K562 (cell line): ENCODE measurements at regions not wholly inside any gene's neighbourhood (a gene's known extent, or its start where the extent isn't known, plus 50 kb on each side); places are given as distances from the start of the nearest gene placed in this dataset.

Source experiments
- ATAC-seq: fragments of 200-7000 bp; cut with Tn5 transposase; 3 replicates; pipeline ENCODE4 v1.9.1; 2020; ENCODE audit warnings: moderate library complexity
- BruUV-seq: library from RNA; stranded (reverse); fragments of 400-500 nt; replicated peaks from 2 replicates; lab custom pipeline; 2021; lab: Mats Ljungman, UMichigan
- CTCF ChIA-PET: fragments of 300-600 bp; formaldehyde crosslinking; extraction: SDS; loops from one replicate; lab custom pipeline; 2021; ENCODE audit warnings: low intra/inter-chr PET ratio; lab: Yijun Ruan, JAX
- POLR2A ChIA-PET: fragments of 300-600, 350-650 bp; sonication (Branson Sonifier 250); formaldehyde crosslinking; extraction: SDS; loops from one replicate; lab custom pipeline; 2021; ENCODE audit warnings: antibody characterized with exemption, inconsistent platforms; lab: Yijun Ruan, JAX
- DNase-seq, 4 experiments: peaks; one replicate each; pipeline versions ENCODE4 v3.0.0 to v3.0.0-alpha.2; 2011 to 2018; ENCODE audit warnings: low spot score in 3 of 4, mixed read lengths in 3 of 4; ENCODE audit errors: extremely low read depth in 1 of 4
- FAIRE-seq: peaks from 2 replicates; lab custom pipeline; 2011; peaks lifted over from hg19 to GRCh38; lab: Jason Lieb, UNC
- H2AFZ ChIP-seq: 2 replicates; pipeline ENCODE4 v1.6.0; 2011; ENCODE audit warnings: low read depth, low read length, control low read depth, inconsistent platforms
- H3K27ac ChIP-seq: fragments of 200-600 bp; 3 replicates; pipeline ENCODE4 v1.8.0; 2011; ENCODE audit warnings: low read depth, mild to moderate bottlenecking, control low read depth, inconsistent platforms, low read length, moderate library complexity, mixed read lengths; ENCODE audit errors: extremely low read depth
- H3K27me3 ChIP-seq, 2 experiments: fragments of 300-600 bp in 1 of 2; 2 replicates in 1 of 2; 3 replicates in 1 of 2; pipeline versions ENCODE4 v1.6.0 to v1.8.0; 2011; ENCODE audit warnings: inconsistent platforms in 2 of 2, low read length in 2 of 2, mild to moderate bottlenecking in 1 of 2, mixed read lengths in 1 of 2, moderate library complexity in 1 of 2; ENCODE audit not compliant: control insufficient read depth in 2 of 2, insufficient read depth in 2 of 2
- H3K36me3 ChIP-seq: fragments of 300-600 bp; 3 replicates; pipeline ENCODE4 v1.8.0; 2011; ENCODE audit warnings: mild to moderate bottlenecking, low read length, inconsistent platforms; ENCODE audit not compliant: control insufficient read depth, insufficient read depth
- H3K4me1 ChIP-seq, 2 experiments: fragments of 200-600 bp in 1 of 2; replicated peaks in 1 of 2; 2 replicates in 1 of 2; 3 replicates in 1 of 2; pipeline versions ENCODE4 v1.5.1 to v1.8.0; 2011; ENCODE audit warnings: inconsistent platforms in 2 of 2, low read length in 2 of 2, mild to moderate bottlenecking in 1 of 2, mixed read lengths in 1 of 2, moderate library complexity in 1 of 2; ENCODE audit not compliant: control insufficient read depth in 2 of 2, insufficient read depth in 2 of 2
- H3K4me2 ChIP-seq: 2 replicates; pipeline ENCODE4 v1.6.1; 2011; ENCODE audit warnings: low read length, control low read depth, inconsistent platforms, mixed read lengths; ENCODE audit not compliant: insufficient read depth
- H3K4me3 ChIP-seq: fragments of 200-600 bp; sonication (generic), shearing (Covaris generic); 2 replicates; pipeline ENCODE4 v1.5.1; 2016; ENCODE audit warnings: control low read depth, inconsistent platforms
- H3K79me2 ChIP-seq: fragments of 200-600 bp; 3 replicates; pipeline ENCODE4 v1.8.0; 2011; ENCODE audit warnings: low read length, inconsistent platforms; ENCODE audit not compliant: control insufficient read depth, insufficient read depth
- H3K9ac ChIP-seq, 2 experiments: 2 replicates each; pipeline versions ENCODE4 v1.6.0 to v1.6.1; 2011; ENCODE audit warnings: low read depth in 2 of 2, low read length in 2 of 2, control low read depth in 1 of 2, inconsistent platforms in 1 of 2, mild to moderate bottlenecking in 1 of 2, mixed read lengths in 1 of 2; ENCODE audit not compliant: insufficient read depth in 1 of 2
- H3K9me1 ChIP-seq: one replicate; pipeline ENCODE4 v1.6.0; 2011; ENCODE audit warnings: inconsistent platforms, mild to moderate bottlenecking, low read length, moderate library complexity; ENCODE audit not compliant: control insufficient read depth, insufficient read depth
- H3K9me3 ChIP-seq: replicated peaks from 2 replicates; pipeline ENCODE4 v1.5.1; 2011; ENCODE audit warnings: low read depth, low read length, inconsistent platforms; ENCODE audit not compliant: control insufficient read depth, insufficient read depth
- H4K20me1 ChIP-seq: replicated peaks from 2 replicates; pipeline ENCODE4 v1.6.1; 2011; ENCODE audit warnings: low read length, inconsistent platforms, mixed read lengths; ENCODE audit not compliant: control insufficient read depth, insufficient read depth
- E2F1 ChIP-seq: sonication (generic); formaldehyde crosslinking; IDR thresholded peaks from 2 replicates; pipeline ENCODE4 v1.8.1; 2023; ENCODE audit warnings: mild to moderate bottlenecking, missing genetic modification reagents, moderate library complexity
- ERF ChIP-seq: fragments of 450-650 bp; formaldehyde crosslinking; IDR thresholded peaks from 2 replicates; pipeline ENCODE4 v1.4.0; 2020; ENCODE audit warnings: mild to moderate bottlenecking, mixed read lengths
- MAX ChIP-seq: sonication (generic); formaldehyde crosslinking; IDR thresholded peaks from 2 replicates; pipeline ENCODE4 v1.9.0; 2022; ENCODE audit warnings: mild to moderate bottlenecking, missing genetic modification reagents
- NCOA1 ChIP-seq: fragments of 450-650 bp; IDR thresholded peaks from 2 replicates; pipeline ENCODE4 v1.6.1; 2016; ENCODE audit warnings: low read depth
- TCF15 ChIP-seq: fragments of 250-450 bp; sonication (Bioruptor Pico); IDR thresholded peaks from 2 replicates; pipeline ENCODE4 v1.8.0; 2022; ENCODE audit warnings: moderate library complexity, mild to moderate bottlenecking, inconsistent platforms
- ZNF146 ChIP-seq: IDR thresholded peaks from one replicate; pipeline ENCODE4 v1.6.1; 2018; ENCODE audit warnings: missing compliant biosample characterization; ENCODE audit not compliant: unreplicated experiment
- ZNF512 ChIP-seq: IDR thresholded peaks from 2 replicates; pipeline ENCODE4 v1.6.1; 2016; ENCODE audit warnings: missing genetic modification characterization, missing compliant biosample characterization
- ZZZ3 ChIP-seq: fragments of 450-650 bp; IDR thresholded peaks from 2 replicates; pipeline ENCODE4 v1.6.1; 2016; ENCODE audit warnings: antibody characterized with exemption, mild to moderate bottlenecking, moderate library complexity
- WGBS: fragments of 100-300 bp; shearing (Covaris generic); methylation state at CpG from one replicate; pipeline ENCODE4 v1.1.6; 2016; ENCODE audit warnings: low coverage, mixed read lengths; ENCODE audit not compliant: insufficient coverage; ENCODE audit errors: missing lambda C conversion rate; 5-methylcytosine and 5-hydroxymethylcytosine counted together
- in situ Hi-C: fragments of 300-500 bp; cut with MboI; formaldehyde crosslinking; loops from 4 replicates; pipeline ENCODE4 v1.15.0; 2018; ENCODE audit warnings: inconsistent platforms, mixed read lengths
- intact Hi-C: fragments of 100-400 bp; cut with micrococcal nuclease; formaldehyde crosslinking; loops from 2 replicates; pipeline ENCODE4 v1.14.2; 2022

- BruUV-seq = no TSS peak
- no peaks in the 10 kb centered on the region for H3K9me3 ChIP-seq
- ATAC-seq = no peak
- H3K36me3 ChIP-seq = no peaks in the 10 kb centered on the region
- intact Hi-C loops = no loop called here
- TF ChIP-seq ZNF146 (no peak), ZNF512 (tag) (no peak), MAX (CRISPR knock-in tag) (no peak)
- TF ChIP-seq, all 486 proteins: peak for 0
- Histone ChIP-seq H3K27me3 (no peaks in the 10 kb centered on the region), H3K9ac (no peak overlapping the region), H3K27ac (no peak overlapping the region), H4K20me1 (no peaks in the 10 kb centered on the region), H3K79me2 (no peaks in the 10 kb centered on the region), H3K4me1 (no peaks in the 10 kb centered on the region), H2AFZ (no peak overlapping the region), H3K9me1 (no peaks in the 10 kb centered on the region), H3K4me3 (no peak overlapping the region), H3K4me2 (no peak overlapping the region)
- in situ Hi-C loops = no loop called here
- CTCF ChIA-PET = no interaction called here
- WGBS = 0% methylated on average over 1 of the region's 1 CpG
- POLR2A ChIA-PET = no interaction called here
- FAIRE-seq (no peak), DNase-seq (no peak)
Observed at GRCh38 chr4:62302710-62303109, 1102.6 kb downstream of the ADGRL3 start.

- TF ChIP-seq ERF (CRISPR knock-in tag) = no peak
- no peak for TF ChIP-seq E2F1 (CRISPR knock-in tag)
- no peak for TF ChIP-seq TCF15 (CRISPR knock-in tag)
- no peak for TF ChIP-seq NCOA1
- no peak for TF ChIP-seq ZZZ3
- DNase-seq = no peak
- Histone ChIP-seq H3K4me3 (no peak overlapping the region), H3K9ac (no peak overlapping the region), H4K20me1 (no peaks in the 10 kb centered on the region), H3K9me3 (no peaks in the 10 kb centered on the region), H3K36me3 (no peaks in the 10 kb centered on the region), H3K27ac (no peak overlapping the region), H2AFZ (no peak overlapping the region), H3K4me1 (no peaks in the 10 kb centered on the region), H3K9me1 (no peaks in the 10 kb centered on the region), H3K4me2 (no peak overlapping the region), H3K79me2 (no peaks in the 10 kb centered on the region), H3K27me3 (no peaks in the 10 kb centered on the region)
- ChIA-PET CTCF (no interaction called here), POLR2A (no interaction called here)
- 0% methylated on average over 3 of the region's 3 CpGs for WGBS
- intact Hi-C loops = no loop called here
- BruUV-seq = no TSS peak
- ATAC-seq = no peak
- in situ Hi-C loops = no loop called here
- no peak for FAIRE-seq
Observed at GRCh38 chr4:62301500-62301899, 1101.4 kb downstream of the ADGRL3 start.
